ENCODE measurements at regions not wholly inside any gene's neighbourhood (a gene's known extent, or its start where the extent isn't known, plus 50 kb on each side); places are given as distances from the start of the nearest gene placed in this dataset.

GRCh38 chr2:179349670-179350303 is 85.2 kb upstream of the SESTD1 start:
- Histone ChIP-seq H3K4me3 (no peak overlapping the region), H3K27ac (no peak overlapping the region), H3K36me3 (no peaks in the 10 kb centered on the region), H3K27me3 (no peaks in the 10 kb centered on the region), H3K9me3 (no peaks in the 10 kb centered on the region), H3K4me1 (peaks cover 0 to 16% (median 0%) of the 10 kb centered on the region in 4 donors)
- no peak for TF ChIP-seq EP300 (IDR thresholded peaks at IDR 0.05)
- no peak for TF ChIP-seq POLR2A (IDR thresholded peaks at IDR 0.05)
- TF ChIP-seq, protein P1, sequence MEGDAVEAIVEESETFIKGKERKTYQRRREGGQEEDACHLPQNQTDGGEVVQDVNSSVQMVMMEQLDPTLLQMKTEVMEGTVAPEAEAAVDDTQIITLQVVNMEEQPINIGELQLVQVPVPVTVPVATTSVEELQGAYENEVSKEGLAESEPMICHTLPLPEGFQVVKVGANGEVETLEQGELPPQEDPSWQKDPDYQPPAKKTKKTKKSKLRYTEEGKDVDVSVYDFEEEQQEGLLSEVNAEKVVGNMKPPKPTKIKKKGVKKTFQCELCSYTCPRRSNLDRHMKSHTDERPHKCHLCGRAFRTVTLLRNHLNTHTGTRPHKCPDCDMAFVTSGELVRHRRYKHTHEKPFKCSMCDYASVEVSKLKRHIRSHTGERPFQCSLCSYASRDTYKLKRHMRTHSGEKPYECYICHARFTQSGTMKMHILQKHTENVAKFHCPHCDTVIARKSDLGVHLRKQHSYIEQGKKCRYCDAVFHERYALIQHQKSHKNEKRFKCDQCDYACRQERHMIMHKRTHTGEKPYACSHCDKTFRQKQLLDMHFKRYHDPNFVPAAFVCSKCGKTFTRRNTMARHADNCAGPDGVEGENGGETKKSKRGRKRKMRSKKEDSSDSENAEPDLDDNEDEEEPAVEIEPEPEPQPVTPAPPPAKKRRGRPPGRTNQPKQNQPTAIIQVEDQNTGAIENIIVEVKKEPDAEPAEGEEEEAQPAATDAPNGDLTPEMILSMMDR (IDR thresholded peaks at IDR 0.05) = no peak
- no peak for DNase-seq (ENCODE audit: low spot score in 2 of 2)
- 52 to 71% methylated on average over 1 of the region's 1 CpG for WGBS, 2 donors

DNA sequence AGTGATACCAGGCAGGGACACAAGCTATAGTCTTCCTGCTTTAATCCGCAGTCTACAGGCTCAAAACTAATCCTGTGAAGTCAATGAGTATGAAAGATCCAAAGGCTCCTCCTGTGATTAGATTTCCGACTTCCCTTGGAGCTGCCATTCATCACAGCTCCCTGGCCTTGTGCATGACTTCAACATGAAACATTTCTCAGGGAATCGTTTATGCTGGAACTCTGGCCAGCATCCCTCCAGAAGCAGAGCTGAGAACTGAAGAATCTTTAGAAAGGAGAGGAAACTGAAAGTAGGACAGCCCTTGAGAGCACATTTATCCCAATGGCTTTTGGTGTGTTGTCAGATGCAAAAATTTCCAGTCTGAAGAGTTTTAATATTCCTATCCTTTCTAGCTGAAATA is 84.3 kb upstream of the SESTD1 start:
- Histone ChIP-seq H3K4me3 (no peak overlapping the region), H3K27ac (no peak overlapping the region), H3K27me3 (no peaks in the 10 kb centered on the region), H3K4me1 (peaks cover 0 to 25% (median 2%) of the 10 kb centered on the region in 4 donors), H3K36me3 (no peaks in the 10 kb centered on the region), H3K9me3 (no peaks in the 10 kb centered on the region)
- WGBS, 2 donors = 59 to 69% methylated on average over 3 of the region's 3 CpGs
- no peak for DNase-seq (ENCODE audit: low spot score in 2 of 2)
- TF ChIP-seq EP300 (IDR thresholded peaks at IDR 0.05) (no peak), POLR2A (IDR thresholded peaks at IDR 0.05) (no peak)
- TF ChIP-seq, protein P1 (IDR thresholded peaks at IDR 0.05) = no peak

- TF ChIP-seq POLR2A (IDR thresholded peaks at IDR 0.05) (no peak), EP300 (IDR thresholded peaks at IDR 0.05) (no peak)
- TF ChIP-seq, protein P1 (IDR thresholded peaks at IDR 0.05) = no peak
- peak overlapping the region in 3 of 4 donors; percentile 46 to 76 (median 62) for H3K27ac ChIP-seq
- no peak overlapping the region for H3K4me3 ChIP-seq
- WGBS, 2 donors = 50 to 63% methylated on average over 1 of the region's 1 CpG
- DNase-seq (ENCODE audit: low spot score in 2 of 2) = no peak
- no peaks in the 10 kb centered on the region for H3K36me3 ChIP-seq
- no peaks in the 10 kb centered on the region for H3K9me3 ChIP-seq
- no peaks in the 10 kb centered on the region for H3K27me3 ChIP-seq
- peaks cover 0 to 37% (median 2%) of the 10 kb centered on the region in 4 donors for H3K4me1 ChIP-seq
Observed at GRCh38 chr2:179344970-179345369, 80.3 kb upstream of the SESTD1 start.

DNA sequence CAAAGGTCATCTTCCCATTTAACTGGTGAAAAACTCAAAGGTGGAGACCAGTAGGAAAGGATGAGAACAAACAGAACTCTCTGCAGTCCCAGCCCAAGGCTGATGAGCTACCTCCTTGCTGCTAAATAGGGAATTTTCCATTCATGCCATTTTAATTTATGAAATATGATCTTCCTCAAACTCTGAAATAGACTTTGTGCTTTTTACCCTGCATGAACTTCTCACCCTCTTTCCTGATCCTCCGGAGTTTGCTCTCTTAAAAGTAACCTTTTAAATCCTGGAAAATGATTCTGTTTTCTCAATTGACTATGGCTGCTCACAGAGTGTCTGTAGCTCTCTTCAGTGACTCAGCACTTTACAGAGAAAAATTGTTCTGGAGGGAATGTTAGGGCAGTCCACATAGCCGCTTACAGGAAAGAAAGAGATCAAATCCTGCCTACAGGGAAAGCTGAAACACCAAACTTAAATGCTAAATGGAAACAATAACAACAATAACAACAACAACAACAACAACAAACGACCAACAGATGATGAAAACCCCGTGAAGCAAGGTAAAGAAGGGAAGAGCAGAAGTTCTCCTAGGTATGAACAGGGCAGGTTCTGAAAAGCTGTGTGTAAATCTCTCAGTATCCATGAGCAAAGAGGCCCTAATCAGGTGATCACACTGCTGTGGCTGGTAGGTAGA is 79.8 kb upstream of the SESTD1 start:
- TF ChIP-seq POLR2A (IDR thresholded peaks at IDR 0.05) = no peak
- TF ChIP-seq, protein P1 (IDR thresholded peaks at IDR 0.05) = no peak
- no peak for TF ChIP-seq EP300 (IDR thresholded peaks at IDR 0.05)
- Histone ChIP-seq H3K36me3 (no peaks in the 10 kb centered on the region), H3K9me3 (no peaks in the 10 kb centered on the region), H3K4me1 (peaks cover 0 to 35% (median 2%) of the 10 kb centered on the region in 4 donors), H3K27me3 (no peaks in the 10 kb centered on the region), H3K4me3 (no peak overlapping the region), H3K27ac (peak overlapping the region in 3 of 4 donors; percentile 46 to 76 (median 62))
- 34% methylated on average over 4 of the region's 4 CpGs for WGBS, 2 donors
- no peak for DNase-seq (ENCODE audit: low spot score in 2 of 2)

DNA sequence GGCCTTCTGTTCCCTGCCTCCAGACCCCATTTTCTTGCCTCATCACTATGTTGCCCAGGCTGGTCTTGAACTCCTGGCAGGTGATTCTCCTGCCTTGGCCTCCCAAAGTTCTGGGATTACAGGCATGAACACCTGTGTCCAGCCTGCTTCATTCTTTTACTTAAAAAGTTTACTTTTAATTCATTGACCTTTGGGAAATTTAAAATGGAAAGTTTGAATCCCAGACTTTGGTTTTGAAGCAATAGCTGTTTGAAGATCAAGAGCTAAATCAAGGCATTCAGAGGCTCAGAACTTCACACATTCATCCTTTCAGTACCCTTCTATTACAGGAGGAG is 79.3 kb upstream of the SESTD1 start:
- Histone ChIP-seq H3K36me3 (no peaks in the 10 kb centered on the region), H3K4me1 (peaks cover 0 to 31% (median 2%) of the 10 kb centered on the region in 4 donors), H3K27ac (peak overlapping the region in 2 of 4 donors; percentile 62 to 76), H3K4me3 (no peak overlapping the region), H3K9me3 (no peaks in the 10 kb centered on the region), H3K27me3 (no peaks in the 10 kb centered on the region)
- TF ChIP-seq EP300 (IDR thresholded peaks at IDR 0.05) (no peak), POLR2A (IDR thresholded peaks at IDR 0.05) (no peak)
- TF ChIP-seq, protein P1 (IDR thresholded peaks at IDR 0.05) = no peak
- DNase-seq (ENCODE audit: low spot score in 2 of 2) = no peak

All from tibial nerve (tissue), 4 donors.